ENCODE measurements at regions not wholly inside any gene's neighbourhood (a gene's known extent, or its start where the extent isn't known, plus 50 kb on each side); places are given as distances from the start of the nearest gene placed in this dataset.

DNA sequence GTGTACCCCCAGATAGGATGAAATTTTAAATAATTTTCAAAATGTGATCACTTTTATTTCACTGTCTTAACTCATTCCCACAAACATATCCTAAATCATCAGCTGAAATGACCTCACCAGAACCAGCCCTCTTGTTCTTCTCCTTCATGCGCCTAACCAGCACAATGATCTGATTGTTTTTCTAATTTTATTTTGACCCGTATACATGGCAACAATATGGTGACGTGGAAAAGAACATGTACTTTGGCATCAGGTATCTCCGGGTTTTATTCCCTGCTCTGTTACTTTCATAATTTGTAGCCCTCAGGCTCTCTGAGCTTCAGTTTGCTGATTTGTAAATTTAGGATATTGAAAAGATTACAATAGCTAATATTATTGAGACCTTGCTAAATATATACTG lies 562.4 kb upstream of the ZFP42 start:
- H3K36me3 ChIP-seq (ENCODE audit: insufficient read depth, low read depth, low read length): no peaks in the 10 kb centered on the region
- no peak overlapping the region for H3K27ac ChIP-seq (ENCODE audit: low read length)
- no peaks in the 10 kb centered on the region for H3K4me1 ChIP-seq (ENCODE audit: insufficient read depth, low read length)
- no peaks in the 10 kb centered on the region for H3K27me3 ChIP-seq (ENCODE audit: insufficient read depth, low read length)
- H3K4me3 ChIP-seq (ENCODE audit: low read length): no peak overlapping the region
- peaks cover 9% of the 10 kb centered on the region for H3K9me3 ChIP-seq (ENCODE audit: insufficient read depth, low read depth, low read length)
- H3K9ac ChIP-seq (ENCODE audit: low read depth, low read length): no peak overlapping the region

GRCh38 chr4:187436251-187436650 lies 559.3 kb upstream of the ZFP42 start:
- Histone ChIP-seq H3K27ac (ENCODE audit: low read length) (no peak overlapping the region), H3K27me3 (ENCODE audit: insufficient read depth, low read length) (no peaks in the 10 kb centered on the region), H3K9me3 (ENCODE audit: insufficient read depth, low read depth, low read length) (peaks cover 13% of the 10 kb centered on the region), H3K4me1 (ENCODE audit: insufficient read depth, low read length) (no peaks in the 10 kb centered on the region), H3K4me3 (ENCODE audit: low read length) (no peak overlapping the region), H3K9ac (ENCODE audit: low read depth, low read length) (no peak overlapping the region), H3K36me3 (ENCODE audit: insufficient read depth, low read depth, low read length) (no peaks in the 10 kb centered on the region)

DNA sequence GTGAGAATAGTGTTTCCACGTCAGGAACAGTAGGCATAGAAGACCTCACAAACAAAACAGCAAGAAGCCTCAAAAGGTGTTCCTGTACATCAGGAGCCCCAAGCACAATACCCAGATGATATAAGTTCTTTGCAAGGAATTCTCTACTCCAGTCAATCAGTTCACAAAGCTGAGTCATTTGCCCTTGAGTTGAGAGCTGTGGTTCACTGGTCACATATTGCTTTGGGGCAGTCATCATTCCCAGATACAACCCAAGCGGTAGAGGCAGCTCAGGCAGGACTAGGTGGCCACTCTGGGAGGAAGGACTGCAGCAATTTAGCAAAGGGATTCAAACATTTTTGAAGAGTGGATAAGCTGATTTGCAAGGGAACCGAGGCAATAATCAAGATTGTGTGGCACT lies 551.5 kb upstream of the ZFP42 start:
- H3K9ac ChIP-seq (ENCODE audit: low read depth, low read length): no peak overlapping the region
- H3K4me1 ChIP-seq (ENCODE audit: insufficient read depth, low read length): no peaks in the 10 kb centered on the region
- H3K27ac ChIP-seq (ENCODE audit: low read length): no peak overlapping the region
- no peaks in the 10 kb centered on the region for H3K36me3 ChIP-seq (ENCODE audit: insufficient read depth, low read depth, low read length)
- H3K27me3 ChIP-seq (ENCODE audit: insufficient read depth, low read length): no peaks in the 10 kb centered on the region
- H3K4me3 ChIP-seq (ENCODE audit: low read length): no peak overlapping the region
- no peaks in the 10 kb centered on the region for H3K9me3 ChIP-seq (ENCODE audit: insufficient read depth, low read depth, low read length)

GRCh38 chr4:187449702-187450101 lies 545.9 kb upstream of the ZFP42 start:
- Histone ChIP-seq H3K4me1 (ENCODE audit: insufficient read depth, low read length) (no peaks in the 10 kb centered on the region), H3K36me3 (ENCODE audit: insufficient read depth, low read depth, low read length) (no peaks in the 10 kb centered on the region), H3K27ac (ENCODE audit: low read length) (no peak overlapping the region), H3K27me3 (ENCODE audit: insufficient read depth, low read length) (no peaks in the 10 kb centered on the region), H3K9me3 (ENCODE audit: insufficient read depth, low read depth, low read length) (no peaks in the 10 kb centered on the region), H3K4me3 (ENCODE audit: low read length) (no peak overlapping the region), H3K9ac (ENCODE audit: low read depth, low read length) (no peak overlapping the region)

- Histone ChIP-seq H3K27me3 (ENCODE audit: insufficient read depth, low read length) (no peaks in the 10 kb centered on the region), H3K4me1 (ENCODE audit: insufficient read depth, low read length) (no peaks in the 10 kb centered on the region), H3K9ac (ENCODE audit: low read depth, low read length) (no peak overlapping the region), H3K36me3 (ENCODE audit: insufficient read depth, low read depth, low read length) (no peaks in the 10 kb centered on the region), H3K4me3 (ENCODE audit: low read length) (no peak overlapping the region), H3K27ac (ENCODE audit: low read length) (no peak overlapping the region), H3K9me3 (ENCODE audit: insufficient read depth, low read depth, low read length) (no peaks in the 10 kb centered on the region)
Measured at GRCh38 chr4:187451776-187452175, 543.8 kb upstream of the ZFP42 start.

GRCh38 chr4:187460016-187460415 lies 535.6 kb upstream of the ZFP42 start:
- Histone ChIP-seq H3K27ac (ENCODE audit: low read length) (no peak overlapping the region), H3K36me3 (ENCODE audit: insufficient read depth, low read depth, low read length) (no peaks in the 10 kb centered on the region), H3K9me3 (ENCODE audit: insufficient read depth, low read depth, low read length) (no peaks in the 10 kb centered on the region), H3K27me3 (ENCODE audit: insufficient read depth, low read length) (no peaks in the 10 kb centered on the region), H3K4me3 (ENCODE audit: low read length) (no peak overlapping the region), H3K9ac (ENCODE audit: low read depth, low read length) (no peak overlapping the region), H3K4me1 (ENCODE audit: insufficient read depth, low read length) (no peaks in the 10 kb centered on the region)

- no peaks in the 10 kb centered on the region for H3K36me3 ChIP-seq (ENCODE audit: insufficient read depth, low read depth, low read length)
- no peak overlapping the region for H3K9ac ChIP-seq (ENCODE audit: low read depth, low read length)
- no peak overlapping the region for H3K27ac ChIP-seq (ENCODE audit: low read length)
- no peak overlapping the region for H3K4me3 ChIP-seq (ENCODE audit: low read length)
- no peaks in the 10 kb centered on the region for H3K4me1 ChIP-seq (ENCODE audit: insufficient read depth, low read length)
- no peaks in the 10 kb centered on the region for H3K27me3 ChIP-seq (ENCODE audit: insufficient read depth, low read length)
- H3K9me3 ChIP-seq (ENCODE audit: insufficient read depth, low read depth, low read length): no peaks in the 10 kb centered on the region
Measured at GRCh38 chr4:187464573-187464972, 531.0 kb upstream of the ZFP42 start.

GRCh38 chr4:187467224-187467623 lies 528.3 kb upstream of the ZFP42 start:
- Histone ChIP-seq H3K4me1 (ENCODE audit: insufficient read depth, low read length) (no peaks in the 10 kb centered on the region), H3K27me3 (ENCODE audit: insufficient read depth, low read length) (no peaks in the 10 kb centered on the region), H3K4me3 (ENCODE audit: low read length) (no peak overlapping the region), H3K36me3 (ENCODE audit: insufficient read depth, low read depth, low read length) (no peaks in the 10 kb centered on the region), H3K27ac (ENCODE audit: low read length) (no peak overlapping the region), H3K9ac (ENCODE audit: low read depth, low read length) (no peak overlapping the region), H3K9me3 (ENCODE audit: insufficient read depth, low read depth, low read length) (no peaks in the 10 kb centered on the region)

DNA sequence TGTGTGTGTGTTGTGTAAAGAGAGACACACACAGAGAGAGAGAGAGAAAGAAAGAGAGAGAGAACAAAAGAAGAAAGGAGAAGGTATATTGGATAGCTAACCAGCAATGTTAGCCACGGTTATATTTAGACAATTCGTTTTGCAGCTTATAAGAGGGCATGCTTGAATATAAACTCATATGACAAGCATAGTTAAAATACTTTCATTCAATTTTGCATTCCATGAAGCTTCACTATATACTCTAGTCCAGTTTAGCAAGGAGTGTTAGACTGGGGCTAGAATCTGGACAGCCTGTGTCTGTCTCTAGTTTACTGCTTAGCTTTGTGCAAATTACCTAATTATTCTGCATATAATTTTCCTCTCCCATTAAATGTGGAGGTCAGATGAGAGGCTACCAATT lies 525.9 kb upstream of the ZFP42 start:
- Histone ChIP-seq H3K9me3 (ENCODE audit: insufficient read depth, low read depth, low read length) (no peaks in the 10 kb centered on the region), H3K4me3 (ENCODE audit: low read length) (no peak overlapping the region), H3K27me3 (ENCODE audit: insufficient read depth, low read length) (no peaks in the 10 kb centered on the region)

GRCh38 chr4:187470061-187470460 lies 525.5 kb upstream of the ZFP42 start:
- Histone ChIP-seq H3K4me3 (ENCODE audit: low read length) (no peak overlapping the region), H3K27ac (ENCODE audit: low read length) (no peak overlapping the region), H3K4me1 (ENCODE audit: insufficient read depth, low read length) (no peaks in the 10 kb centered on the region), H3K27me3 (ENCODE audit: insufficient read depth, low read length) (no peaks in the 10 kb centered on the region), H3K9ac (ENCODE audit: low read depth, low read length) (no peak overlapping the region), H3K9me3 (ENCODE audit: insufficient read depth, low read depth, low read length) (no peaks in the 10 kb centered on the region), H3K36me3 (ENCODE audit: insufficient read depth, low read depth, low read length) (no peaks in the 10 kb centered on the region)

More for the DNA sequence above, 525.9 kb upstream of the ZFP42 start:
- Histone ChIP-seq H3K4me1 (ENCODE audit: insufficient read depth, low read length) (no peaks in the 10 kb centered on the region), H3K36me3 (ENCODE audit: insufficient read depth, low read depth, low read length) (no peaks in the 10 kb centered on the region), H3K9ac (ENCODE audit: low read depth, low read length) (no peak overlapping the region), H3K27ac (ENCODE audit: low read length) (no peak overlapping the region)

DNA sequence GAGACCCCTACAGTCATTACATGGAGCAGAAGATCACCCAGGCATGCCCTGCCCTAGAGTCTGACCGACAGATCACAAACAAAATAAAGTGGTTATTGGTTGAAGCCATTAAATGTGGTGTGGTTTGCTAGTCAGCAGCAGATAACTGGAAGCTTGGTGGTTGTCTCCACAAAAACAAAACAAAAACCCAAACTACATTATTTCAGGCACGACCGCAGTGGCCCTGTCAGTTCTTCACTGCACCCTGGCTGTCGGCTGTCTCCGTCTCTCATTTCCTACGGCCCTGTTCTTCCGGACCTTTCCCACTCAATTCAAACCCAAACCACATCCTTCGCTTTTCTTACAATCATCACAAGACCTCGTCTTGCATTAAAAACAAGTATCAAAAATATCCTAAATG lies 521.3 kb upstream of the ZFP42 start:
- no peaks in the 10 kb centered on the region for H3K4me1 ChIP-seq (ENCODE audit: insufficient read depth, low read length)
- H3K9me3 ChIP-seq (ENCODE audit: insufficient read depth, low read depth, low read length): no peaks in the 10 kb centered on the region
- no peak overlapping the region for H3K4me3 ChIP-seq (ENCODE audit: low read length)
- no peaks in the 10 kb centered on the region for H3K36me3 ChIP-seq (ENCODE audit: insufficient read depth, low read depth, low read length)
- no peak overlapping the region for H3K9ac ChIP-seq (ENCODE audit: low read depth, low read length)
- no peak overlapping the region for H3K27ac ChIP-seq (ENCODE audit: low read length)
- no peaks in the 10 kb centered on the region for H3K27me3 ChIP-seq (ENCODE audit: insufficient read depth, low read length)

GRCh38 chr4:187475901-187476300 lies 519.7 kb upstream of the ZFP42 start:
- no peak overlapping the region for H3K27ac ChIP-seq (ENCODE audit: low read length)
- no peak overlapping the region for H3K4me3 ChIP-seq (ENCODE audit: low read length)
- H3K4me1 ChIP-seq (ENCODE audit: insufficient read depth, low read length): no peaks in the 10 kb centered on the region
- no peaks in the 10 kb centered on the region for H3K27me3 ChIP-seq (ENCODE audit: insufficient read depth, low read length)
- no peaks in the 10 kb centered on the region for H3K9me3 ChIP-seq (ENCODE audit: insufficient read depth, low read depth, low read length)
- no peak overlapping the region for H3K9ac ChIP-seq (ENCODE audit: low read depth, low read length)
- no peaks in the 10 kb centered on the region for H3K36me3 ChIP-seq (ENCODE audit: insufficient read depth, low read depth, low read length)

DNA sequence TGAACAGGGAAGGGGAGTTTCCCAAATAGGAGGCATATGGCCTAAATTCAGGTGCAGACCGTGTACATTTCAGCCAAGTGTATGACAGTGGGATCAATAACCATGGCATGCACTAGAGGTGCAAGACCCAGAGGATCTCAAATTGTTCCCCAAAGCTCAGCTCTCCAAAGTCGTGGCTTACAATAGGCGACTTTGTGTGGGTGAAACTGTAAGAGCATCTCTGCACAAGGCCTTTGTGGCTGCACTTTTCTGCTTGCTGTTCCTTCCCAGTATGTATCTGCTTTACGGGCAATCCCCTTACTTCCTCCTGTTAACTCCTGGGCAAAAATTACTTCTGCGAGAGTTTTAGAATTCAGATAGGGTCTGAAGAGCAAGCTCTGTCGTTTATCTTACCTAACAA lies 518.3 kb upstream of the ZFP42 start:
- Histone ChIP-seq H3K4me3 (ENCODE audit: low read length) (no peak overlapping the region), H3K4me1 (ENCODE audit: insufficient read depth, low read length) (no peaks in the 10 kb centered on the region), H3K9me3 (ENCODE audit: insufficient read depth, low read depth, low read length) (no peaks in the 10 kb centered on the region), H3K9ac (ENCODE audit: low read depth, low read length) (no peak overlapping the region), H3K27ac (ENCODE audit: low read length) (no peak overlapping the region), H3K27me3 (ENCODE audit: insufficient read depth, low read length) (no peaks in the 10 kb centered on the region), H3K36me3 (ENCODE audit: insufficient read depth, low read depth, low read length) (no peaks in the 10 kb centered on the region)

Measured in iPS-20b (cell line).